ENCODE measurements at regions not wholly inside any gene's neighbourhood (a gene's known extent, or its start where the extent isn't known, plus 50 kb on each side); places are given as distances from the start of the nearest gene placed in this dataset.
"Not testable (repeated sequence)": the region's sequence is repeated elsewhere in the genome, so short reads cannot be mapped to it uniquely, and the experiment has no call there.

DNA sequence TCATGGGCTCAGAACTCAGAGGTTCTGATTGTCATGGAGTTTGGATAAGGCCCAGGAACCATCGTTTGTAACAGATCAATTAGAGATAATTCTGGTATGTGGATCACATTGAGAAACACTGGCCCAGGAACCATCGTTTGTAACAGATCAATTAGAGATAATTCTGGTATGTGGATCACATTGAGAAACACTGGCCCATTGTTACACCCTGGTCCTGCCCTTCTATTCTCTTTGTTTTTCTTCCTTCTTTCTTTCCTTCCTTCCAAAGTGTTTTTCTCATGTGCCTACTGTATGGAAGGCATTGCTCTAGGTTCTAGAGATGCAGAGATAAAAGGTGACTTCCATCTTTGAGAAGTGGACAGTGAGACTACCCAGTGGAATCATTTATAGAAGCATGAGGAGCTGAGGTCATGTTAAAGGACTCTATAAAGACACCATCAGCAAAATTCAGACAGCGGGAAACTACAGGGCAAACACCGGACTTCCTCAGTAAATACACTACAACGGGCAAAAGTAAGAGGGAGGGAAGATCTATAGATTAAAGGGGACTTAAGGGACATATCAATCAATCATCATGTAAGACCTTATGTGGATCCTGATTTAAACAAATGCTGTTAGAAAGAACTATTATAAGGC lies 153.8 kb downstream of the UNC5CL start:
- Histone ChIP-seq H3K9ac (ENCODE audit: low read length) (no peak overlapping the region), H3K4me3 (ENCODE audit: low read depth, low read length) (no peak overlapping the region), H3K27me3 (ENCODE audit: control insufficient read depth, insufficient read depth, low read length) (no peaks in the 10 kb centered on the region), H3K4me1 (ENCODE audit: control insufficient read depth, insufficient read depth, low read length) (no peaks in the 10 kb centered on the region; the same call in 1 of the 2 replicates), H3K27ac (ENCODE audit: low read depth, low read length) (no peak overlapping the region), H3K9me3 (ENCODE audit: control insufficient read depth, insufficient read depth, low read depth, low read length) (no peaks in the 10 kb centered on the region), H3K36me3 (ENCODE audit: control insufficient read depth, insufficient read depth, low read length) (no peaks in the 10 kb centered on the region)

- Histone ChIP-seq H3K9ac (ENCODE audit: low read length) (no peak overlapping the region), H3K9me3 (ENCODE audit: control insufficient read depth, insufficient read depth, low read depth, low read length) (peaks cover 5% of the 10 kb centered on the region; the same call in 1 of the 2 replicates), H3K4me1 (ENCODE audit: control insufficient read depth, insufficient read depth, low read length) (no peaks in the 10 kb centered on the region), H3K27ac (ENCODE audit: low read depth, low read length) (no peak overlapping the region), H3K27me3 (ENCODE audit: control insufficient read depth, insufficient read depth, low read length) (no peaks in the 10 kb centered on the region), H3K36me3 (ENCODE audit: control insufficient read depth, insufficient read depth, low read length) (no peaks in the 10 kb centered on the region), H3K4me3 (ENCODE audit: low read depth, low read length) (no peak overlapping the region)
These were observed 156.6 kb downstream of the UNC5CL start for GRCh38 chr6:40882323-40882997.

GRCh38 chr6:40881501-40881900 lies 157.5 kb downstream of the UNC5CL start:
- Histone ChIP-seq H3K9me3 (ENCODE audit: control insufficient read depth, insufficient read depth, low read depth, low read length) (peaks cover 5% of the 10 kb centered on the region; the same call in 1 of the 2 replicates), H3K27me3 (ENCODE audit: control insufficient read depth, insufficient read depth, low read length) (no peaks in the 10 kb centered on the region), H3K36me3 (ENCODE audit: control insufficient read depth, insufficient read depth, low read length) (no peaks in the 10 kb centered on the region), H3K27ac (ENCODE audit: low read depth, low read length) (no peak overlapping the region), H3K9ac (ENCODE audit: low read length) (no peak overlapping the region), H3K4me3 (ENCODE audit: low read depth, low read length) (no peak overlapping the region), H3K4me1 (ENCODE audit: control insufficient read depth, insufficient read depth, low read length) (no peaks in the 10 kb centered on the region)

GRCh38 chr6:40880906-40881305 lies 158.1 kb downstream of the UNC5CL start:
- no peaks in the 10 kb centered on the region for H3K27me3 ChIP-seq (ENCODE audit: control insufficient read depth, insufficient read depth, low read length)

GRCh38 chr6:40879169-40879568 lies 159.9 kb downstream of the UNC5CL start:
- Histone ChIP-seq H3K4me3 (ENCODE audit: low read depth, low read length) (no peak overlapping the region), H3K36me3 (ENCODE audit: control insufficient read depth, insufficient read depth, low read length) (no peaks in the 10 kb centered on the region), H3K9me3 (ENCODE audit: control insufficient read depth, insufficient read depth, low read depth, low read length) (peaks cover 5% of the 10 kb centered on the region; the same call in 1 of the 2 replicates), H3K27ac (ENCODE audit: low read depth, low read length) (no peak overlapping the region), H3K9ac (ENCODE audit: low read length) (no peak overlapping the region), H3K27me3 (ENCODE audit: control insufficient read depth, insufficient read depth, low read length) (no peaks in the 10 kb centered on the region), H3K4me1 (ENCODE audit: control insufficient read depth, insufficient read depth, low read length) (no peaks in the 10 kb centered on the region)

More at GRCh38 chr6:40880906-40881305, 158.1 kb downstream of the UNC5CL start:
- Histone ChIP-seq H3K27ac (ENCODE audit: low read depth, low read length) (no peak overlapping the region), H3K4me1 (ENCODE audit: control insufficient read depth, insufficient read depth, low read length) (no peaks in the 10 kb centered on the region), H3K4me3 (ENCODE audit: low read depth, low read length) (no peak overlapping the region), H3K9ac (ENCODE audit: low read length) (no peak overlapping the region), H3K9me3 (ENCODE audit: control insufficient read depth, insufficient read depth, low read depth, low read length) (peaks cover 5% of the 10 kb centered on the region; the same call in 1 of the 2 replicates), H3K36me3 (ENCODE audit: control insufficient read depth, insufficient read depth, low read length) (no peaks in the 10 kb centered on the region)

- peaks cover 5% of the 10 kb centered on the region; the same call in 1 of the 2 replicates for H3K9me3 ChIP-seq (ENCODE audit: control insufficient read depth, insufficient read depth, low read depth, low read length)
- no peaks in the 10 kb centered on the region for H3K36me3 ChIP-seq (ENCODE audit: control insufficient read depth, insufficient read depth, low read length)
- no peaks in the 10 kb centered on the region for H3K27me3 ChIP-seq (ENCODE audit: control insufficient read depth, insufficient read depth, low read length)
- H3K9ac ChIP-seq (ENCODE audit: low read length): no peak overlapping the region
- H3K4me1 ChIP-seq (ENCODE audit: control insufficient read depth, insufficient read depth, low read length): no peaks in the 10 kb centered on the region
- no peak overlapping the region for H3K27ac ChIP-seq (ENCODE audit: low read depth, low read length)
- no peak overlapping the region for H3K4me3 ChIP-seq (ENCODE audit: low read depth, low read length)
These were observed 161.7 kb downstream of the UNC5CL start for GRCh38 chr6:40877362-40877761.

DNA sequence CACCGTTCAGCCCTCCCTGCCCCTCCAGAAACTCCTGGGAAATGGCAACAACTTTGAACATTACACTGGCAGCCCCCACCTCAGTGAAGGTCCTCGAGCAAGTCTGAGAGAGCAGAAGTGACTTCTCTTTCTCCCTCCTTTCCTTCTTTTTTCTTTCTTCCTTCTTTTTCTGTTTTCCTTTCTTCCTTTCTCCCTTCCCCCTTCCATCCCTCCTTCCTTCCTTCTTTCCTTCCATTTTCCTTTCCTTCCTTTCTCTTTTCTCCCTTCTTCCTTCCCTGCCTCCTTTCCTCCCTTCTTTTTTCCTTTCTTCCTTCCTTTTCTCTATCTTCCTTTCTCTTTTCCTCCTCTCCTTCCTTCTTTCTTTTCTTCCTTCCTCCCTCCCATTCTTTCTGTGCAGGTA lies 162.7 kb downstream of the UNC5CL start:
- Histone ChIP-seq H3K36me3 (ENCODE audit: control insufficient read depth, insufficient read depth, low read length) (no peaks in the 10 kb centered on the region), H3K4me1 (ENCODE audit: control insufficient read depth, insufficient read depth, low read length) (no peaks in the 10 kb centered on the region), H3K27me3 (ENCODE audit: control insufficient read depth, insufficient read depth, low read length) (no peaks in the 10 kb centered on the region), H3K4me3 (ENCODE audit: low read depth, low read length) (no peak overlapping the region), H3K9me3 (ENCODE audit: control insufficient read depth, insufficient read depth, low read depth, low read length) (peaks cover 5% of the 10 kb centered on the region; the same call in 1 of the 2 replicates), H3K9ac (ENCODE audit: low read length) (no peak overlapping the region), H3K27ac (ENCODE audit: low read depth, low read length) (no peak overlapping the region)

GRCh38 chr6:40874495-40874894 lies 164.5 kb downstream of the UNC5CL start:
- H3K9ac ChIP-seq (ENCODE audit: low read length): no peak overlapping the region

GRCh38 chr6:40871424-40871823 lies 167.6 kb downstream of the UNC5CL start:
- peaks cover 5% of the 10 kb centered on the region; the same call in 1 of the 2 replicates for H3K9me3 ChIP-seq (ENCODE audit: control insufficient read depth, insufficient read depth, low read depth, low read length)
- no peaks in the 10 kb centered on the region for H3K27me3 ChIP-seq (ENCODE audit: control insufficient read depth, insufficient read depth, low read length)
- peaks cover 7% of the 10 kb centered on the region; the same call in 1 of the 2 replicates for H3K4me1 ChIP-seq (ENCODE audit: control insufficient read depth, insufficient read depth, low read length)
- no peaks in the 10 kb centered on the region for H3K36me3 ChIP-seq (ENCODE audit: control insufficient read depth, insufficient read depth, low read length)
- no peak overlapping the region for H3K4me3 ChIP-seq (ENCODE audit: low read depth, low read length)
- no peak overlapping the region for H3K9ac ChIP-seq (ENCODE audit: low read length)
- no peak overlapping the region for H3K27ac ChIP-seq (ENCODE audit: low read depth, low read length)

More at GRCh38 chr6:40874495-40874894, 164.5 kb downstream of the UNC5CL start:
- Histone ChIP-seq H3K27me3 (ENCODE audit: control insufficient read depth, insufficient read depth, low read length) (no peaks in the 10 kb centered on the region), H3K27ac (ENCODE audit: low read depth, low read length) (no peak overlapping the region), H3K9me3 (ENCODE audit: control insufficient read depth, insufficient read depth, low read depth, low read length) (peaks cover 5% of the 10 kb centered on the region; the same call in 1 of the 2 replicates), H3K4me1 (ENCODE audit: control insufficient read depth, insufficient read depth, low read length) (no peaks in the 10 kb centered on the region), H3K36me3 (ENCODE audit: control insufficient read depth, insufficient read depth, low read length) (no peaks in the 10 kb centered on the region), H3K4me3 (ENCODE audit: low read depth, low read length) (no peak overlapping the region)

GRCh38 chr6:40868089-40868865 lies 170.7 kb downstream of the UNC5CL start:
- H3K4me1 ChIP-seq (ENCODE audit: control insufficient read depth, insufficient read depth, low read length); H3K27me3 ChIP-seq (ENCODE audit: control insufficient read depth, insufficient read depth, low read length); H3K4me3 ChIP-seq (ENCODE audit: low read depth, low read length); H3K36me3 ChIP-seq (ENCODE audit: control insufficient read depth, insufficient read depth, low read length); H3K27ac ChIP-seq (ENCODE audit: low read depth, low read length); H3K9ac ChIP-seq (ENCODE audit: low read length): not testable (repeated sequence)
- peaks cover 15% of the 10 kb centered on the region; the same call in 1 of the 2 replicates for H3K9me3 ChIP-seq (ENCODE audit: control insufficient read depth, insufficient read depth, low read depth, low read length)

DNA sequence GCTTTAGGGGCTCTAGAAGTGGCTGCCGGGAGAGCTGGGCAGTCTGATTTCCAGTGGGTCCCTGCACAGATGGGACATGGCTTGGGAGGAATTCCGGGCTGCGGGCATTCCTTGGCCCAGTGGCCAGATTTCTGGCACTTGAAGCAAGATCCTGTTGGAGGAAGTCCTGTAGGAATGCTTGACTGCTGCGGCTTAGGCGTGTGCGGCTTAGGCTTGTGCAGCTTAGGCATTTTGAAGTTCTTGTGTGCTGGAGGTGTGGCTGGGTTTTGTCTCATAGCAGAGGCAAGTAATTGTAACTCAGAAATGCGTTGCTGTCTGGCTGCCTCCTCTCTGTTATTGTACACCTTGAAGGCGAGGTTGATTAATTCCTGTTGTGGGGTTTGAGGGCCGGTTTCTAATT lies 171.5 kb downstream of the UNC5CL start:
- not testable (repeated sequence) for H3K4me1 ChIP-seq (ENCODE audit: control insufficient read depth, insufficient read depth, low read length)

More for the DNA sequence above, 171.5 kb downstream of the UNC5CL start:
- not testable (repeated sequence) for H3K9ac ChIP-seq (ENCODE audit: low read length); H3K27ac ChIP-seq (ENCODE audit: low read depth, low read length); H3K27me3 ChIP-seq (ENCODE audit: control insufficient read depth, insufficient read depth, low read length); H3K36me3 ChIP-seq (ENCODE audit: control insufficient read depth, insufficient read depth, low read length); H3K4me3 ChIP-seq (ENCODE audit: low read depth, low read length)
- peaks cover 15% of the 10 kb centered on the region; the same call in 1 of the 2 replicates for H3K9me3 ChIP-seq (ENCODE audit: control insufficient read depth, insufficient read depth, low read depth, low read length)

Measured in HUES6 (cell line).